Gastroesophageal sphincter (tissue), 3 donors: ENCODE measurements at regions not wholly inside any gene's neighbourhood (a gene's known extent, or its start where the extent isn't known, plus 50 kb on each side); places are given as distances from the start of the nearest gene placed in this dataset.

Experiments used
- EP300 ChIP-seq: sonication (generic); formaldehyde crosslinking; IDR thresholded peaks from one replicate; pipeline ENCODE4 v1.6.1; 2017; ENCODE audit warnings: antibody characterized with exemption, mild to moderate bottlenecking
- TF ChIP-seq, protein P1 (sequence below), 4 experiments: fragments of 200-600 bp in 2 of 4; fragments of 450-650 bp in 2 of 4; sonication (generic) in 1 of 4; IDR thresholded peaks; one replicate each; pipeline ENCODE4 v1.5.1; 2017 to 2019; ENCODE audit warnings: antibody characterized with exemption in 4 of 4, mild to moderate bottlenecking in 2 of 4, moderate library complexity in 2 of 4

DNA sequence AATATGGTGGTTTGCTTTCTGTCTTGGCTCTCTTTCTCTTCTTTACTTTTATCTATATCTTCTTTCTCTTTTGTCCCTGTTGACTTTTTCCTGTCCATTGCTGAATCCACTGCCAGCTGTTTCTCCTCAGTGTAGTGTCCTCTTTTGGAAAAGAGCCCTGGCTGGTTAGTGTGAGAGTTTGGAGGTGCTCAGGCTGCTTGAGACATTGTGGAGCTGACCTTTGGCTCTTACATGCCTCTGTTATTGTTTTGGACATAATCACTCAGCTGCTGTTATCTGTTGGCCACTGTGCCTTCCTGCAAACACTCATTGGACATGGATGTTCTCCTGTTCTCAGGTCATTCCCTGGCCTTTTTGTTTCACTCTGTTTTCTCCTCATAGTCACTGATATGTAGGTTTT is 295.4 kb upstream of the RIOK2 start:
- TF ChIP-seq, protein P1, sequence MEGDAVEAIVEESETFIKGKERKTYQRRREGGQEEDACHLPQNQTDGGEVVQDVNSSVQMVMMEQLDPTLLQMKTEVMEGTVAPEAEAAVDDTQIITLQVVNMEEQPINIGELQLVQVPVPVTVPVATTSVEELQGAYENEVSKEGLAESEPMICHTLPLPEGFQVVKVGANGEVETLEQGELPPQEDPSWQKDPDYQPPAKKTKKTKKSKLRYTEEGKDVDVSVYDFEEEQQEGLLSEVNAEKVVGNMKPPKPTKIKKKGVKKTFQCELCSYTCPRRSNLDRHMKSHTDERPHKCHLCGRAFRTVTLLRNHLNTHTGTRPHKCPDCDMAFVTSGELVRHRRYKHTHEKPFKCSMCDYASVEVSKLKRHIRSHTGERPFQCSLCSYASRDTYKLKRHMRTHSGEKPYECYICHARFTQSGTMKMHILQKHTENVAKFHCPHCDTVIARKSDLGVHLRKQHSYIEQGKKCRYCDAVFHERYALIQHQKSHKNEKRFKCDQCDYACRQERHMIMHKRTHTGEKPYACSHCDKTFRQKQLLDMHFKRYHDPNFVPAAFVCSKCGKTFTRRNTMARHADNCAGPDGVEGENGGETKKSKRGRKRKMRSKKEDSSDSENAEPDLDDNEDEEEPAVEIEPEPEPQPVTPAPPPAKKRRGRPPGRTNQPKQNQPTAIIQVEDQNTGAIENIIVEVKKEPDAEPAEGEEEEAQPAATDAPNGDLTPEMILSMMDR (IDR thresholded peaks at IDR 0.05): no peak
- TF ChIP-seq EP300: no peak
